Mononuclear cell (primary cell): ENCODE measurements at regions not wholly inside any gene's neighbourhood (a gene's known extent, or its start where the extent isn't known, plus 50 kb on each side); places are given as distances from the start of the nearest gene placed in this dataset.
"Not testable (repeated sequence)": the region's sequence is repeated elsewhere in the genome, so short reads cannot be mapped to it uniquely, and the experiment has no call there.

Source experiments
- H3K27me3 ChIP-seq: 2 replicates; pipeline ENCODE4 v1.6.0; 2011; ENCODE audit warnings: low read length, control low read depth; ENCODE audit not compliant: insufficient read depth
- H3K4me1 ChIP-seq: 2 replicates; pipeline ENCODE4 v1.5.1; 2011; ENCODE audit warnings: mild to moderate bottlenecking, low read length, control low read depth; ENCODE audit not compliant: insufficient read depth
- H3K4me3 ChIP-seq: 2 replicates; pipeline ENCODE4 v1.5.1; 2011; ENCODE audit warnings: mild to moderate bottlenecking, low read length, moderate library complexity
- H3K9me3 ChIP-seq: 2 replicates; pipeline ENCODE4 v1.5.1; 2011; ENCODE audit warnings: low read depth, mild to moderate bottlenecking, control low read depth, low read length

GRCh38 chr6:119728220-119728750, 378.7 kb upstream of the MAN1A1 start:
- Histone ChIP-seq H3K4me1 (no peaks in the 10 kb centered on the region), H3K4me3 (no peak overlapping the region), H3K9me3 (no peaks in the 10 kb centered on the region), H3K27me3 (no peaks in the 10 kb centered on the region)

- Histone ChIP-seq H3K27me3 (no peaks in the 10 kb centered on the region), H3K4me3 (no peak overlapping the region), H3K9me3 (no peaks in the 10 kb centered on the region), H3K4me1 (no peaks in the 10 kb centered on the region)
Observed at GRCh38 chr6:119727504-119728219, 378.1 kb upstream of the MAN1A1 start.

GRCh38 chr6:119726912-119727311, 377.4 kb upstream of the MAN1A1 start:
- not testable (repeated sequence) for H3K27me3 ChIP-seq, H3K4me1 ChIP-seq, H3K9me3 ChIP-seq, H3K4me3 ChIP-seq

- H3K9me3 ChIP-seq, result no peaks in the 10 kb centered on the region
- no peak overlapping the region for H3K4me3 ChIP-seq
- H3K27me3 ChIP-seq, result no peaks in the 10 kb centered on the region
- H3K4me1 ChIP-seq, result no peaks in the 10 kb centered on the region
Observed at GRCh38 chr6:119726086-119726485, 376.5 kb upstream of the MAN1A1 start.

DNA sequence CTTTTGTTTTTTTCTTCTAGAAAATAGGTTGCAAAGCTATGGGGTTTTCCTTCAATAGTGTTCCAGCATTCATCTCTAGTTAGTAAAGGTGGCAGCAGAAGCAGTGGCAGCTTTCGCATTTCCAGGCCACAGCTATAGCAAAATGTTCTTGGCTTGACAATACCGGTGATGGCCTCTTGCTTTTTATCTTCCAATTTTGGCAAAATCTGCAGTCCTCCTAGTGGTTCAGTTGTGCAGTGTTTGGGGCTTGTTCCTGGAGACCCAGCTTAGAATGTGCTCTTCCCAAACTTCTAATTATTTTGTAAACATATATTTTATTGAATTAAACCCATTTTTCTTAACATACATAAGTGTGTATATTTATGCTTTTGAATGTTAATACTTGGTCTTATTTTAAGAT, 370.6 kb upstream of the MAN1A1 start:
- no peaks in the 10 kb centered on the region for H3K9me3 ChIP-seq
- H3K4me1 ChIP-seq, result peaks cover 5% of the 10 kb centered on the region
- H3K27me3 ChIP-seq, result no peaks in the 10 kb centered on the region
- H3K4me3 ChIP-seq, result no peak overlapping the region

GRCh38 chr6:119717942-119718341, 368.4 kb upstream of the MAN1A1 start:
- H3K27me3 ChIP-seq, result no peaks in the 10 kb centered on the region
- no peaks in the 10 kb centered on the region for H3K9me3 ChIP-seq
- peaks cover 5% of the 10 kb centered on the region for H3K4me1 ChIP-seq
- no peak overlapping the region for H3K4me3 ChIP-seq

- Histone ChIP-seq H3K4me3 (no peak overlapping the region), H3K9me3 (no peaks in the 10 kb centered on the region), H3K4me1 (peaks cover 5% of the 10 kb centered on the region), H3K27me3 (no peaks in the 10 kb centered on the region)
Observed at GRCh38 chr6:119716668-119717270, 367.2 kb upstream of the MAN1A1 start.

GRCh38 chr6:119713903-119714302, 364.3 kb upstream of the MAN1A1 start:
- Histone ChIP-seq H3K4me3 (no peak overlapping the region), H3K4me1 (peaks cover 5% of the 10 kb centered on the region), H3K27me3 (no peaks in the 10 kb centered on the region), H3K9me3 (no peaks in the 10 kb centered on the region)

DNA sequence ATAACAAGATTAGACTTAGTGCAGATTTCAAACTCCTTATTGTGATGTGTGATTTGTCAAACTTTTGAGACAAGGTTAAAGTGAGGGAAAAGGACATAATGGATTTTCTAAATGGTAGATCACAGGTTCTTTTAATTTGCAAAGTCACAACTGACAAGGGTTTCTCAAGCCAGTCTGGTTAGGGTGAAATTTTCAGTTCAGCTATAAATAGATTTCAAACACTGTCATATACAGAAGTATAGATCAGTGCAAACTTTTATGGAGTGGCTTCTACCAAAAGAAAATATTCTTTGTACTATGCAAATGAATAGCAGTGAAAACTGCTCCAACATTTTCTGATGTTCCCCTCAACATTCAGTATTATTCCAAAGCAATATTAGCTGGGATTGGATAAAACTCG, 337.1 kb upstream of the MAN1A1 start:
- Histone ChIP-seq H3K9me3 (no peaks in the 10 kb centered on the region), H3K27me3 (no peaks in the 10 kb centered on the region), H3K4me3 (no peak overlapping the region), H3K4me1 (peaks cover 4% of the 10 kb centered on the region)

- Histone ChIP-seq H3K4me3 (no peak overlapping the region), H3K27me3 (no peaks in the 10 kb centered on the region), H3K9me3 (no peaks in the 10 kb centered on the region), H3K4me1 (peaks cover 4% of the 10 kb centered on the region)
Observed at GRCh38 chr6:119686240-119686639, 336.7 kb upstream of the MAN1A1 start.

- Histone ChIP-seq H3K4me3 (no peak overlapping the region), H3K4me1 (peaks cover 4% of the 10 kb centered on the region), H3K9me3 (no peaks in the 10 kb centered on the region), H3K27me3 (no peaks in the 10 kb centered on the region)
Observed at GRCh38 chr6:119683671-119684070, 334.1 kb upstream of the MAN1A1 start.

DNA sequence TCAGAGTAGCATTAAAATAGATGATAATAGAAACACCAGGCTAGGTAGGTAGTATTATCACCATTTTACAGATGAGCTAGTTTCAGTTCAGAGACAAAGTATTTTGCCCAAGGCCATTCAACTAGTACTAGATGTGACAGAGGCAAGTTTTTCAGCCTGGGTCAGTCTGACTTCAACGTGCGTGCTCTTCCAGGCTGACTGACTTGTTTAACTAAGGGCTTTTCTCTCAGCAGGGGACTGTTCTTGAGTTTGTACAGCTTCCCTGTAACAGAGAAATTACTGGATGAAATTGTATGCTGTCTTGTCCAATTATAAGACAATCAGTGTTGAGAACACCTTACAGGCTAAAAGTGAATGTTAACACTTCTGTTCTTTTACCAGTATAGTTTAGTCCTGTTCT, 333.5 kb upstream of the MAN1A1 start:
- H3K9me3 ChIP-seq, result no peaks in the 10 kb centered on the region

DNA sequence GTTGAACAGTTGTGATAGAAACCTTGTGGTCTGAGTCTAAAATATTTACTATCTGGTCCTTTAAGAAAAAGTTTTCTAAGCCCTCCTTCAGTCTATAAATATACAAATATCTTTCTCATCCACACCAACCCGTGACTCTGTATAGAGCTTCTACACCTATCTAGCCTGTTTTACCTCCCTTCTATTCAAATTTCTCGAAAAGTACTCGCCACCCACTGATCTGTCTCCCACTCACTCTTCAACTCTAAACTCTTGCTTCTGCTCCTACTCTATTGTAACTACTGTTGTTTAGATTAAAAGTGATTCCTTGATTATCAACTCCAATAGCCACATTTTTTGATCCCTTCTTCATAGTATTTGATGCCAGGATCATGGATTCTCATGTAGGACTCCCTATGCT, 329.4 kb upstream of the MAN1A1 start:
- Histone ChIP-seq H3K27me3 (no peaks in the 10 kb centered on the region), H3K4me3 (no peak overlapping the region), H3K4me1 (no peaks in the 10 kb centered on the region), H3K9me3 (no peaks in the 10 kb centered on the region)

More for the DNA sequence above, 333.5 kb upstream of the MAN1A1 start:
- no peaks in the 10 kb centered on the region for H3K27me3 ChIP-seq
- peaks cover 4% of the 10 kb centered on the region for H3K4me1 ChIP-seq
- no peak overlapping the region for H3K4me3 ChIP-seq

DNA sequence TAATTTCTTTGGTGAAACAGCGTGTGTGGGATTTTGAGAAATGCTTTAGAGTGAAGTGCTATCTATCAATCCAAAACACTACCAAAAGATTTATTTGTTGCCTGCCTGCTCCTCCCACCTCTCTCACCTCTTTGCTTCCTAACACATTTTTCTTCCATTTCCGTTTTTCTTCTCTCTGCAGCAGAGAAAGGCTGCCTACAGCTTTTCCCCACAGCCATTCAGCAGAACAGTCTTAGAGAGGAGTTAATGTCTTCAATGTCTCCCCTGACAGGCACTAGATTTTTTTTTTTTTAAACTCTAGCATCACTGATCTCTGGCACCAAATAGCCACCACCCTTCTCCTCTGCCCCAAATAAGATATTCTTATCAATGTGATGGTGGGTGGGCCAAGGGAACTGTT, 327.8 kb upstream of the MAN1A1 start:
- Histone ChIP-seq H3K4me3 (no peak overlapping the region), H3K4me1 (no peaks in the 10 kb centered on the region), H3K27me3 (no peaks in the 10 kb centered on the region), H3K9me3 (no peaks in the 10 kb centered on the region)

GRCh38 chr6:119676961-119677360, 327.4 kb upstream of the MAN1A1 start:
- H3K4me1 ChIP-seq, result no peaks in the 10 kb centered on the region
- H3K9me3 ChIP-seq, result no peaks in the 10 kb centered on the region
- H3K4me3 ChIP-seq, result no peak overlapping the region
- no peaks in the 10 kb centered on the region for H3K27me3 ChIP-seq

DNA sequence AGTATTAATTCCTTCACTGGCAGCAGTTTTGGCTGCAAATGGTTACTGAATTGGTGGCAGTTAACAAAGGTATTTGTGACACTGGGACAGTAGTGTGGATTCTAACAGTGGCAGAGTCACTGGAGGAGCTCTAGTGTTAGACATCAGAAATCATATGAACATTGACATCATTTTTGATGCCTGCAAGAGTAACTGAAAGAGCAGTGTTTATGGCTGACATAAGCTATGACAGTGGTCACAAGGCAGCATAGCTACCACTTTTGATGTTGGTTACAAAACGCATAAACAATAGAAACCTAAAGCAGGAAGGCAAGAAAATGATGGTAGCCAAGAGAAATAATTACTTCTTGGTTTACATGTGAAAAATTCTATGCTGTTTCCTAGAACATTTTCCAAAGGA, 326.7 kb upstream of the MAN1A1 start:
- no peak overlapping the region for H3K4me3 ChIP-seq

More for the DNA sequence above, 326.7 kb upstream of the MAN1A1 start:
- H3K4me1 ChIP-seq, result no peaks in the 10 kb centered on the region
- H3K9me3 ChIP-seq, result no peaks in the 10 kb centered on the region
- H3K27me3 ChIP-seq, result no peaks in the 10 kb centered on the region
